Activated CD8-positive, alpha-beta memory T cell treated with anti-CD3 and anti-CD28 coated beads for 36 hours (primary cell): ENCODE measurements at regions not wholly inside any gene's neighbourhood (a gene's known extent, or its start where the extent isn't known, plus 50 kb on each side); places are given as distances from the start of the nearest gene placed in this dataset.
"Not testable (repeated sequence)": the region's sequence is repeated elsewhere in the genome, so short reads cannot be mapped to it uniquely, and the experiment has no call there.

ENCODE experiments used
- CTCF ChIA-PET: fragments of 350-600 bp; sonication (Branson Sonifier 250); formaldehyde crosslinking; loops from one replicate; lab custom pipeline; 2021; ENCODE audit warnings: antibody characterized with exemption; lab: Charles Lee
- POLR2A ChIA-PET: fragments of 350-600 bp; sonication (Branson Sonifier 250); formaldehyde crosslinking; loops from one replicate; lab custom pipeline; 2021; ENCODE audit warnings: antibody characterized with exemption; lab: Charles Lee

DNA sequence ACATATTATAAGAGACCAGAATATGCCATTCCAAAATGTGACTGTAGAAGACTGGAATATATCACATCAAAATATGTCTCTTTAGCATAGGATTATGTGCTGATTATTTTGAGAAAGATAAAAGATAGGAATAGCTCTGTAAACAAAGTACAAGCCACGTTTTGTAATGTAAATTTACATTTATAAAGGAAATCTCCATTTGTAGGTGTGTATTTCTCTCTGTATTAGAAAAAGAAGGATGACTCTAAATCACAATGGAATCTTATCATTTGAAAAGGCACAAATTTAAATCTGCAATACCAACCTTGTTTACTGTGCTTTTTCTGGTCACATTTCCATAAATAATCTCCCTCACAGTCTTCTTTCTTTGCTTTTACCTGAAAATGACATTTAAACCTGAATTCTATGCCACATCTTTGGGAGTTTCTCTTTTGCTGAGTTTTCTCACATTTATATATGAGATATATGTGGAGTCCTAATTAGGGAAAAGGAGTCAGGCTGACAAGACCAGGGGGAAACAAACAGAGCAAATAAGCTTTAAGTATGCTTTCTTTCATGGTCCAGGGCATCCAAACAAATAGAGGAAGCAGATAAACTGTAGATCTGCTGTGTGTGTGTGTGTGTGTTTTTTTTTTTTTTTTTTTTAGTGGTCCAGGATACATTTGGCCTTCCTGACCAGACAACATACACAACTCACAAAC, 244.0 kb downstream of the CPXCR1 start:
- POLR2A ChIA-PET, result no interaction called here
- CTCF ChIA-PET, result no interaction called here

DNA sequence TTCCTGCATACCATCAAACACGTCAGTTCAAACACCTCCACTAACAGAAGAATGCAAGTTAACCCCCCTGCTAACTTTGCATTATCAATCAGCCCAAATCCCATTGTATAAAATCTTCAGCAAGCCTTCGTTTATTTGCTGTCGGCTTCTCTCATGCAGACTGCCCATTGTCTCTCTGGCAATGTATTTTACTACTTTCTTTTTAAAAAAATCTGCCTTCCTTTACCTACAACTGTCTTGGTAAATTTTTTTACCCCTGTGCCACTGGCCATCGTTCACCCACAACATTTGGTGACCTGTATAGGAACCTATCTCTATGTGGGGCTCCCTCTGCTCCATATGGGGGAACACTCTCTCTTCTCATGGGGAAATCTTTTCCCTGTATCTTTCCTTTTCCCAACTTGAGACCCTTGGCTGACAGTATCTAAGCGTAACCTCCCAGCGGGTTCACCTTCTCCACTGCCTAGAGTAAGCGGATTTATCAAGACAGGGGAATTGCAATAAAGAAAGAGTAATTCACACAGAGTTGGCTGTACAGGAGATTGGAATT, 244.6 kb downstream of the CPXCR1 start:
- ChIA-PET CTCF (no interaction called here), POLR2A (no interaction called here)

DNA sequence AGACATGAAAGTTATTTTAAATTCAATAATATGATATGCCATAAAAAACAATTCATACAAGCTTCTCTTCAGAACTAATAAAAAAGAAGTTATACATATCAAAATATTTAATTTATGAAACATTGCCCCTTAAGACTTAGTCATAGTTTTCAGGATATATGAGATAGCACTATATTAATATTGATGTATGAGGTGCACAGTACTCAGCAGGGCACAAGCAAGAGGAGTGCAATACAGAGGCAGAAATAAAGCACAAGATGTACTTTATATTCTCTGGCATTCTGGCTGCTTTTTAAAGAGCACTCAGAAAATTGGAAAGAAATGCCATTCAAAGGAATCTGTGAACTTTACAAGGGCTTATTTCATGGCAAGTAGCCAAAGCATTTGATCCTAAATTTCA, 274.9 kb downstream of the CPXCR1 start:
- ChIA-PET CTCF (no interaction called here), POLR2A (no interaction called here)

DNA sequence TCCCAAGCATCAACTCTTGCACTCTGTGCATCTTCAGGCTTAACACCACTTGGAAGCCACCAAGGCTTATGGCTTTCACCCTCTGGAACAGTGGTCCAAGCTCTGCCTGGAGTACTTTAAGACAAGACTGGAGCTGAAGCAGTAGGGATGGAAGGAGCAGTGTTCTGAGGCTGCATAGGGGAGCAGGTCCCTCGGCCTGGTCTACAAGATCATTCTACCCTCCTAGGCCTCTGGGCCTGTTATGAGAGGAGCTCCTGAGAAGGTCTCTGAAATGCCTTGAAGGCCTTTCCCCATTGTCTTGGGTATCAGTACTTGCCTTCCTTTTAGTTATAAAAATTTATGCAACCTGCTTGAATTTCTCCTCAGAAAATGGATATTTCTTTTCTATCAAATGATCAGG, 286.7 kb downstream of the CPXCR1 start:
- ChIA-PET POLR2A (no interaction called here), CTCF (no interaction called here)

DNA sequence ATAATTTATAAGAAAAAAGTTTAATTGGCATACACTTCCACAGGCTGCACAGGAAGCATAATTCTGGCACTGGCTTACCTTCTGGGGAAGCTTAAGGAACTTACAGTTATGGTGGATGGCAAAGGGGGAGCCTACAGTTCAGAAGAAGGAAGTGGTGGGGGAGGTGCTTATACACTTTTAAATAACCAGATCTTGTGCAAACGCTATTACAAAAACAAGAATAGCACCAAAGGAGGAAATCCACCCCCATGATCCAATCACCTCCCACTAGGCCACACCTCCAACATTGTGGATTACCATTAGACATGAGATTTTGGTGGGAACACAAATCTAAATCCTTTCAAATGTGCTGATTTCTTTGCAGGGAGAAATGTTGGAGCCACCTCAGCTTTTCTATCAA, 287.7 kb downstream of the CPXCR1 start:
- ChIA-PET POLR2A (no interaction called here), CTCF (no interaction called here)

DNA sequence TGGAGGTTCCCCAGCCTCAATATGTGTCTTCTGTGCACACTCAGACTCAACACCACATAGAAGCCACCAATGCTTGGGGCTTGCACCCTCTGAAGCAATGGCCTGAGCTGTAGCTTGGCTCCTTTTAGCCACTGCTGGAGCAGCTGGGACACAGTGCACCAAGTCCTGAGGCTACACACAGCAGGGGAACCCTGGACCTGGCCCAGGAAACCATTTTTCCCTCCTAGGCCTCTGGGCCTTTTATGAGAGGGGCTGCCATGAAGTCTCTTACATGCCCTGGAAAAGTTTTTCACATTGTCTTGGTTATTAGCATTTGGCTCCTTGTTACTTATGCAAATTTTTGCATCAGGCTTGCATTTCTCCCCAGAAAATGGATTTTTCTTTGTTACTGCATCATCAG, 306.2 kb downstream of the CPXCR1 start:
- CTCF ChIA-PET, result no interaction called here
- POLR2A ChIA-PET, result no interaction called here

DNA sequence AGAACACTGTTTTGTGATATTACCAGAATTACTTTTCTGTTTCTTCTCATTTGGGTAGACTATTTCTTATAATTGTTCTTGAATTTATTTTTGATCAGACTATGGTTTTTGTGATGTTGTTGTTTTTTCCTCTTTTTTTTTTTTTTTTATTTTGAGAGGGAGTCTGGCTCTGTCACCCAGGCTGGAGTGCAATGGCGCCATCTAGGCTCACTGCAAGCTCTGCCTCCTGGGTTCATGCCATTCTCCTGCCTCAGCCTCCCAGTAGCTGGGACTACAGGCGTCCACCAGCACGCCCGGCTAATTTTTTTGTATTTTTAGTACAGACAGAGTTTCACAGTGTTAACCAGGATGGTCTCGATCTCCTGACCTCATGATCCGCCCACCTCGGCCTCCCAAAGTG, 352.6 kb downstream of the CPXCR1 start:
- CTCF ChIA-PET, POLR2A ChIA-PET: not testable (repeated sequence)

DNA sequence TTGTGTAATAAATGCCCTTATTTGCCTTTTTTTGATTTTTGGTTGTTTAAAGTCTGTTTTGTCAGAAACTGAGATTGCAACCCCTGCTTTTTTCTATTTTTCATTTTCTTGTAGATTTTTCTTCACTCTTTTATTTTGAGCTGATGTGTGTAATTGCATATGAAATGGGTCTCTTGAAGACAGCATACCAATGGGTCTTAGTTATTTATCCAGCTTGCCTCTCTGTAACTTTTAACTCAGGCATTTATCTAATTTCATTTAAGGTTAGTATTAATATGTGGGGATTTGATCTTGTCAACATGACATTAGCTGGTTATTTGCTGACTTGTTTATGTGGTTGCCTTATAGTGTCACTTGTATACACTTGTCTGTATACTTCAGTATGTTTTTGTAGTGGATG, 378.0 kb downstream of the CPXCR1 start:
- CTCF ChIA-PET, result no interaction called here
- POLR2A ChIA-PET, result no interaction called here
